Activated CD4-positive, alpha-beta T cell treated with anti-CD3 and anti-CD28 coated beads for 24 hours (primary cell): ENCODE measurements at regions not wholly inside any gene's neighbourhood (a gene's known extent, or its start where the extent isn't known, plus 50 kb on each side); places are given as distances from the start of the nearest gene placed in this dataset.
"Not testable (repeated sequence)": the region's sequence is repeated elsewhere in the genome, so short reads cannot be mapped to it uniquely, and the experiment has no call there.

Experiments
- DNase-seq, 2 donors: peaks; one replicate each; pipeline ENCODE4 v3.0.0-alpha.2; 2020; ENCODE audit warnings: low read depth in 2 of 2

DNA sequence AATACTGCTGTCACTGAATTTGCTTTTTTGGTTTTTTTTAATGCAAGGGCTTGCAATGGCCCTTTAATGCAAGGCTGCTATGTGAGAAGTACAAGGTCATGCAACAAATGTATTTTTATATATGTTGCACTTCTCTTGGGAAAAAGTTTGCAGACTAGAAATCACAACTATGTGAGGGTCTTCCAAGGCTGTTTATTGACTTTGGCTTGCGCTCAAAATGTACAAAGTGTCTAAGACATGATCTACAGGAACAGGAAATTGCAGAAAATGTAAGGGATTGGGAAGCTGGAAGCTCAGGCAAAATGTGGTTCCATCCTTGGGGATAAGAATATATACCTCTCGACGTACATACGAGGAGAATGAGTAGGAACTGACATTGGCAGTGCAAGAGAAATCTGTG, 92.2 kb upstream of the F13A1 start:
- no peak for DNase-seq

DNA sequence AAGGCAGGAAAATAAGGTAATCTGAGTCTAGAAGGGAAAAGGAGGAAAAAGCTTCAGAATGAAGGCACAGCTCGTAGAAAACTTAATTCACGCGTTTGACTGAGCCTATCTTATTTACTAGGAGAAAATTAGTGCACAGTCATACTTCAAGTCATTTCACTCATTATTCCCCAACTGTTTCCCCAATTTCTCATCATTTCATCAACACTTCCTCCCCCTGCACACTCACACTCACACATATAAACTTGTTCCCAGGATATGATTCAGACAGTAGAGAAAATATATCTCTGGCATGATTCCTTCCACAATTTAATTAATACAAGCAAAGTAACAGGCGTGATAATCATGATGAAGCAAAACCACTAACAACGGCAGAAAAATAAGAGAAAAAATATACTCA, 94.5 kb upstream of the F13A1 start:
- DNase-seq: no peak

DNA sequence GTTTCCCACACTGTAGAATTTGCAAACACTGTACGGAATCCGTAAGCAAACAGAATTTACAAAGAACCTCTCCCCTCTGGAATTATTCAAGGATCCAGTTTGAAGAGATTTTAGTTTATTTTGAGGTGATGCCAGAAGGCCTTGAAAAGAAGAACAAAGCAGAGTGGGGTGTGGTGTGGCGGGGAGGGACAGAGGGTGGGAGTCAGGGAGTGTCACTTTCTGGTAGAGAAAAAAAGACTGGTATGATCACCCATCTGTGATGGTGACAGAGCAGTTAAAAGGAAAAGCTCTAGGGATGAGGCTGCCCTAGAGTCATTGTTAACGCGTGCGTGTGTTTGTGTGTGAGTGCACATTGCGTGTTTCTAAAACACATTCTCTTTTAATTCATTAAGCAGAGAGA, 97.0 kb upstream of the F13A1 start:
- DNase-seq: no peak

DNA sequence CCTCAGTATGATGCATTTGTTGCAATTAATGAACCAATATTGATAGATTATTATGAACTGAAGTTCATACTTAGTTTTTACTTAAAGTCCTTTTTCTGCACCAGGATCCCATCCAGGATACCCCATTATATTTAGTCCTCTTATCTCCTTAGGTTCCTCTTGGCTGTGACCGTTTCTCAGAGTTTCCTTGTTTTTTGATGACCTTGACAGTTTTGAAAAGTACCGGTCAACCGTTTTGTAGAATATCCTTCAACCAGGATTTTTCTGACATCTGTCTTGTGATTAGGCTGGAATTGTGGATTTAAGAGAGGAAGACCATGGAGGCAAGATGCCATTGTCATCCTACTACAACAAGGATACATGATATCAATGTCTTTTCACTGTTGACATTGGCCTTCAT, 98.0 kb upstream of the F13A1 start:
- no peak for DNase-seq

DNA sequence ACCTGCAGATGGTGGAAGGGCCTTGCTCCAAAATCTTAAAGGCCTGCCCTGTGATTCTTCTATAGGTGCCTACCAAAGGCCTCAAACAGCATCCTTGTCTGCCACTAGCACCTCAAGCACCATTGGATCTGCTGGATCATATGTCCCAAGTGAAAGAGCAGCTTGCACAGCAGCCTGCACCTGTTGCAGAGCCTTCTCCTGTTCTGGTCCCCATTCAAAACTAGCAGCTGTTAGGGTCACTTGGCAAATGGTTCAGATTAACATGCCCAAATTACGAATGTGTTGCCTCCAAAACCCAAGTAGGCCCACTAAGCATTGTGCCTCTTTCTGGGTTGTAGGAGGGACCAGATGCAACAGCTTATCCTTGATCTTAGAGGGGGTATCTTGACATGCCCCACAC, 99.6 kb upstream of the F13A1 start:
- DNase-seq: no peak

DNA sequence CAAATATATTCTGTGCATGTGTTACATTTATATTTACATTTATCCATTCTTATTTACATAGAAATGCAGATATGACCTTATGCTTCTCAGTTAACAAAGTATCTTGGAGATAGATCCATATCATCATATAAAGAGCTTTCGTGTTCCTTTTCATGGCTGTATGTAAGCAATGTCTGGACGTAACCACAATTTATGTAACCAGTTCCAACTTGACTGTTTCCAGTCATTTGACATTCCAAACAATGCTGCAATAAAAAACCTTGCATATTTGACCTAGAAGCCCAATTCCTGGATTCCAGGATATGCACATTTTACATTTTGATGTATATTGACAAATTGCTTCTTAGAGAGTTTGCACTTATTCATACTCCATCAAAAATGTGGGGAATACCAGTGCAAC, 113.7 kb upstream of the F13A1 start:
- no peak for DNase-seq

DNA sequence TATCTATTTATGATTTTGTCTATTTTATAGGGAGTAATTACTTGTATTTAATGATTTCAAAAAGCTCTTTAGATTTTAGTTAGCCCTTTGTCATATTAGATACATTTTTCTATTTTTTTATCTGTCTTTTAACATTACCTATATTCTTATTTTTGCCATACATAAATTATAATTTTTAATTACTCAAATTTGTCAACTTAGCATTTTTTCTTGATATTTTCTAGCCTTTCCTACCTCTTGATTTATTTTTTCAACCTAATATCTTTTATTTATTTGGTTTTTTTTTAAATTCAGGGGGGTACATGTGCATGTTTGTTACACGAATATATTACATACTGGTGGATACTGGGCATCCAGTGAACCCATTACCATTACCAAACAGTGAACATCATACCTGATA, 114.3 kb upstream of the F13A1 start:
- DNase-seq: no peak

DNA sequence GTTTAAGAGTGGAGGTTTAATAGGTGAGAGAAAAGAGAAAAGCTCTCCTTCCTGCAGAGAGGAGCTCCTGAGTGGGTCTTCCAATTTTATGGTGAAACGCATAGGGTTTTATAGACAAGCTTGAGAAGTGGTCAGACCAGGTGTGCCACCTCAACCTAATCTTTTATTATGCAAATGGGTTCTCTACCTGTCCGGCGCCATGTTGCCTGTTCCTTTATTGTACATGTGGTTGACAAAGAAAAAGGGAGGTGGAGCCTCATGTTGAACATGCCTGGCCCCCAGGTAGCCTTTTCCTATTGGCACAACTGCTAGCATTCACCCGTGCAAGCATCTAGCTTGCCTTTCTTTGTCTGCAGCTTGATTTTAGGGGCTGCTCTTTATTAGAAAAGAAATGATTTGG, 115.9 kb upstream of the F13A1 start:
- no peak for DNase-seq

DNA sequence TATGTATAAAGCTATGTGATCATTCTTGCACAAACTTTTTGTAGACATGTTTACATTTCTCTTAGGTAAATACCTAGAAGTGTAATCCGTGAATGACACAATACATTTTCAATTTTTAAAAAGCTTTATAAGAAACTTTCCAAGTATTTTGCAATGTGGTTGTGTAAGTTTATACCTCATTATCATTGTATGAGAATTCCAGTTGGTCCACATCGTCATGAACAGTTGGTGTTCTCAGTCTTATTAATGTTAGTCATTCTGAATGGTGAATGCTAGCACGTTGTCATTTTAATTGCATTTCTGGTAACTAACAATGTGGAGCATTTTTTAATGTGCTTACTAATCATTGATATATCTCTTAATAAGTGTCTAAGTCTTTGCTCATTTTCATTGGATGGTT, 116.5 kb upstream of the F13A1 start:
- DNase-seq: no peak

DNA sequence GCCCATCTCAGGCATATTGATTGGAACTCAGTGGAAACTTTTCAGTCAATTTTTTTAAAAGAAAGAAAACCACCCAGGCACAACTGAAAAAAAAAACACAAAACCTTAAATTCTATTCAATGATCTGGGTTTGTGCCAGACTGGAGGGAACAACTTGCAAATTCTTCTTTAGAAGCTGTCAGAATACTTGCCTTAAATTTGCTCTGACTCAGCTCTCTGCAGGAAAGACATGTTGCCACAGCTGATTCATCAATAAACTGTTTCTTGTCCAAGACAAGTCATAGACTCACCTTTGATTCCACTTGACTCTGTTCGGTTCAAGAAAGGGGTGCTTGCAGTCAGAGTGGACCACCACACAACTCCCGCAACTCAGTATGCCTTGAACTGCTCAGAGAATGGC, 117.8 kb upstream of the F13A1 start:
- no peak for DNase-seq

DNA sequence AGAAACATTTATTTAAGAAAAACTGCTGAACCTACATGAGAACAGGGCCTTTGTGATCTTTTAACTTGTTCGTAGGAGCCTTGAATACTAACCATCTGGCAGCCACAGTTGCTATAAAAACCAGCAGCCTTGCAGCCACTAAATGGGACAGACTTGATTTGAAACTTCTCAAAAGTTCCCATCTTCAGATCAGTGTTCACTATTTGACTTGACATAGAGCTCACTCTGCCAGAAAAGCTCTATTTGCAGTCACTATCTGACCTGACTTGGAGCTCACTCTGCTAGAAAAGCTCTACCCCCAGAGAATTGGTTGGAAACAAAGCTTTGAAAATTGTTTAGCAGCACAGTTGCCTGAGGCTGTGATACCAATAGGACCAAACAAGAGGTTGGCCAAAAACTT, 119.3 kb upstream of the F13A1 start:
- DNase-seq: no peak

DNA sequence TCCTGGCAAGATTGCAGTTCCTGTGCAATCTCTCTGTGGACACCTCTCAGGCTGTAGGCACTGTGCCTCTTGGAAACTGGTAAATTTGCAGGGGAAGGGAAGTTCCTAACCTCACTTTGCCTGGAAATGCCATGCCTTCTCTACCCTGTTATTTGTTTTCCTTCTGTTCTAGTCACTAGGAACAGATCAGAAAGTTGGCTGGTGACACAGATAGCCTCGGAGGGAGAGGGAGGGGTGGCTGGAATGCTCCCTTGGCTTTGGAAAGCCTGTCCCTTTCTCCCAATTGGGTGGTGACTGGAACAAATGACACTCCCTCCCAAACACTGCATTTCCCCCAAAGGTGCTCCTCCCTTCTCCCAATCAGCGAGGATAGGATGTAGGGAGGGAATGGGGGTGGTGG, 131.5 kb upstream of the F13A1 start:
- no peak for DNase-seq

DNA sequence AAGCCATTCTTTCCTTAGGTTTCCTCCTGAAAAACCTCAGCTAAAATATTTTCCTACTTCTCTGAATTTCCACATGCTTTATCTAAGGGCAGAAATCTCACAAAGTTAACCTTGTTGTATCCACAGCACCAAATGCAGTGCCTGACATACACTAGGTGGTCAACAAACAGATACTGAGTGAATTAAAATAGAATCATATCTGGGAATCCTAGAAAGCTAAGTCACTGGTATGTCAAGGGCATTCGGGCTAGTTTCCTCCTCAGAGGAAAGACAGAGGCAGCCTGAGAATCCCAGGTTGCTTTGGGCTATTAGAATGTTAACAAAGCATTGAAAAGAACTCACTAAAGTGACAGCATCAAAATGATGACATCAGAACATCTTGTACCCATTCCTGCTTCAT, 132.7 kb upstream of the F13A1 start:
- DNase-seq: no peak

DNA sequence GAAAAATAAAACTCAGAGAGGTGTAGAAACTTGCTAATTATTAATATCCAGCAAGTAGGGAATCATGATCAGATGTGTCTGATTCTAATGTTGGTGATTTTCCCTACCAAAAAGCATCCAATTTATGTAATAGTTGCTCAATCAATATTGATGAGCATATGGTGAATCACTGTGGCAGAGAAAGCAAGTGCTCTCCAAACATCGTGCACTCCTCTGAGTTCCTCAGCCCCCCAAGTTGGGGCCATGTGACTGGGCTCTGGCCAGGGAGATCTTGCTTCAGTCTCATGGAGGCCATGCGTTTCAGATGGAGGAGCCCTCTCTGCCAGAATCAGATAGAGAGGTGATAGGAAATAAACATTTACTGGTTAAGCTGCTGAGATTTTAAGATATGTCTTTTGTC, 133.2 kb upstream of the LY86 start:
- DNase-seq: no peak

DNA sequence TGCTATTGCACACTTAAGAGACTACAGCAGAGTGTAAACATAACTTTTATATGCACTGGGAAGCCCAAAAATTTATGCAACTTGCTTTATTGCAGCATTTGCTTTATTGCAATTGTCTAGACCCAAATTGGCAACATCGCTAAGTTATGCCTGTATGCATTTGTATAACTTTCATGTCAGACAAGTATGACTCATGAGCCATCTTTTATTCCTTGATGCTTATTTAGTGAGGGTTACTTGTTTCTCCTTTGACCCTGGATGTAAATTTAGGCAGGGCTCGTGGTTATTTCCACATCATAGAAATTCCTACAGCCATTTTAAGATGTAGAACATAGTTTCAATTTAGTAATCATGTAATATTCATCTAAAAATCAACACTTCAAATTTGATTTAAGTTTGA, 130.3 kb upstream of the LY86 start:
- DNase-seq: no peak

DNA sequence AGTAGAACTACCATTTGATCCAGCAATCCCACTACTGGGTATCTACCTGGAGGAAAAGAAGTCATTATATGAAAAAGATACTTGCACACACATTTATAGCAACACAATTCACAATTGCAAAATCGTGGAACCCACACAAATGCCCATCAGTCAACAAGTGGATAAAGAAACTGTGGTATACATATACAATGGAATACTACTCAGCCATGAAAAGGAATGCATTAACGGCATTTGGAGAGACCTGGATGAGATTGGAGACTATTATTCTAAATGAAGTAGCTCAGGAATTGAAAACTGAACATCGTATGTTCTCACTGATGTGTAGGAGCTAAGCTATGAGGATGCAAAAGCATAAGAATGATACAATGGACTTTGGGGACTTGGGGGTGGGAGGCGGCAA, 128.6 kb upstream of the LY86 start:
- DNase-seq: not testable (repeated sequence)

DNA sequence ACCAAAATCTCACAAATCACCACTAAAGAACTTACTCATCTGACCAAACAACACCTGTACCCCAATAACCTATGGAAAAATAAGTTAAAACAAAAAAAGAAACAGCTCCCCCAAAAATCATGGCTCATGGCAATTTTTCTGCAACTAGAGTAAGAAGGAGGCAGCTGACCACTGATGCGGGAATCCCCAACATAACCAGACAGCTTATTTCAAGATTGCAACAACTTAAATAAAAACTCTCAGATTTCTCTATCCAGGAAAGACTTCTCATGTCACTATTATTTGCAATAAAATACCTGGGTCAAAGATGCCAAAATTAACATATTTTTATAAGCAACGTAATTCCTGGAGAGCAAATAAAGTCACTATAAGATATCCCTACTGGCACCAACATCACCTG, 128.1 kb upstream of the LY86 start:
- DNase-seq: no peak

DNA sequence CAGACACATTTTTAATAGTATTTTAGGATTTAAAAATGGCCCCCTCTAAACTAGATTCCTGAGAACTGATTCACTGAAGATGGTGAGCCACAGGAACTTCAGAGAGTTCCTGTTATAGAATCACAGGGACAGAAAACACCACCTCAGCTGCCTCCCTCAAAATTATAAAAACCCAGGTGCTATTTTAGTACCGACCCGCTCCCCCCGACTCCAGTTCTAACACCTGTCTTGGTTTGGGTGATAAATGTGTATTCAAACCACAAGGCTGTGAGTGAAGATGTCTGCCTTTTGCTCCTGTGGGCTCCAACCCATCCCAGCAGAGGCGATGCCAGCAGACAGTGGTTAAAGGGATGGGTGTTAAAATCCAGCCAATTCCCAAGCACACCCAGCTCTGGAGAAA, 127.4 kb upstream of the LY86 start:
- DNase-seq: no peak

DNA sequence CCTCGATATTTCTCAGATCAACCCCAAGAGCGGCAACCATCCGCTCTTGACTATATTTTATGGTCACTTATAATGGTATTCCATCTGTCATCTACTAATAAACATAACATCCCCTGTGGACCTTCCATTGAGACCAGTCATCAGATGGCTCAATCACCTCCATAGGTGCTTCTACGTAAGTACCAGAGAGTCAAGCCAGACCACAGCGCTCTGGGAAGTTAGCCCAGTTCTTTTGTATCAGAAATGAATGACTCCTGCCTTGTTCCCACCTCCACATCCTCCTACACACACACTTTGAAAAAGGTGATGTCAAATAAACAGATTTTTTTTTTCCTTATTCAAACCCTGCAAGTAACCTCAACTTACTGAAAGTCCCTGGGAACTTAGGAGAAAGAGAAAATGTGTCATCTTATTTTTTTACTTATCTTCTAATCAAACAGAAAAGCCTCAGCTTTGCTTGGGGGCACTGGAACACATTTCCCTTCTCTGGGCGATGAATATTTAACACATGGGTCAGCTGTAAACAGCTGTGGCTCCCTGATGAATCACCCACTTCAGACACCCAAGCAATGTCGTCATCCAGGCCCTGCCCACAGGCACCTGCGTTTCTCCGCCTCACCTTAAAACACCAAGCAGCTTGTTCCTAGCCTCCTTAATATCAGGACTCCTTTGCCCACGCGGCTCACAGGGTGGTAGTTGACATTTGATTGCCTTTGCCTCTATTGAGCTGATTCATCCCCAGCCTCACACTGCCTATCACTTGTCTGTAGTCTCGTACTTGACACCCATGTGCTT, 121.4 kb upstream of the LY86 start:
- no peak for DNase-seq

DNA sequence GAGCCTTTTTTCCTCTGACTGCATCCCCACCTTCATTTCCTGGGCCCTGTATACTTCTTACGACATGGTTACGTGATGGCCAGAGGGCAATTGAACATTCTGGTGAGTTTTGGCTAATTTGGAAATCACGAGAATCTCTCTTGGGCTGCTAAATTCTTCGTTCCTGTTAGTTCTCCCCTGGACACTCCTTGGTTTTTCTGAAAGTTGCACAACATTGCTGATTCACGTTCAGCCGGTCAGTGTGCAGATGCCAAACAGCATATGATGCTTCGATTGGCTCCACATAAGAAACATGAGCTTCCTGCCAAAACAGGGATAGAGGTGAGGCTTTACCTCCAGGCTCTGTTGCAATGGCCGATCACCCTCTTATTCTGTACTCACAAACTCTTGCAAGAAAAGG, 119.4 kb upstream of the LY86 start:
- DNase-seq: no peak

DNA sequence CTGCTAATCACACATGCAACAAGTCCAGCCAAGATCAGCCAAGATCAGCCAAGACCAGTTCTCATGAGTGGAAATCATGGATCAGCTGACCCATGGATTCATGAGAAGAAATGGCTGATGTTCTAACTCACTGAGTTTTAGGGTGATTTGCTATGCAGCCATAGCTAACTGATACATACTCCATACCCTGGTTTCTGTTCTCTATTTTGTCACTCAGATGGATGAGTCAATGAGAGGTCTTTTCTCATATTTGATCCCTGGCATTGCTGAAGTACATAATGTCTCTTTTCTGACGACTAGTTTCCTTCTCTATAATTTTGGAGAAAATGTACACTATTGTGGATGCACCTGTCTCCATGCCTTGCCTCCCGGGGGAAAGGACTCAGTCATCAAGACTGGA, 118.4 kb upstream of the LY86 start:
- DNase-seq: no peak

DNA sequence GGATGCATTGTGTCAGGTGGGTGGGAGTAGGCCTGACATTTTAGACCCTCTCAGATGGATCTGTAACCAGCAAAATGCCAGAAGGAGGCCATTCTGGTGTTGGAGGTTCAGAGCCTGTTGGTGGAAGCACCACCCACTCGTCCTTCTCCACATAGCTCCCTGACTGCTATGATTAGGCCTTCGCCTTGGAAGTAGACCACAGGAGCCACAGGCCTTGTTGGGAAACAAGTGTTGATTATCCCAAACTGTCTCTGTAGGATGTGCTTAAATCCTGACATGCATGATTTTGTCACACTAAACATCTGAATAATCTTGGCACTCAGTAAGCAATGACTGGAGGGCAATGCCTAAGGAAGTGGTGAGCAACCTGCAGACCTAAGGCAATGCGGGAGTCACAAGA, 117.2 kb upstream of the LY86 start:
- DNase-seq: no peak

DNA sequence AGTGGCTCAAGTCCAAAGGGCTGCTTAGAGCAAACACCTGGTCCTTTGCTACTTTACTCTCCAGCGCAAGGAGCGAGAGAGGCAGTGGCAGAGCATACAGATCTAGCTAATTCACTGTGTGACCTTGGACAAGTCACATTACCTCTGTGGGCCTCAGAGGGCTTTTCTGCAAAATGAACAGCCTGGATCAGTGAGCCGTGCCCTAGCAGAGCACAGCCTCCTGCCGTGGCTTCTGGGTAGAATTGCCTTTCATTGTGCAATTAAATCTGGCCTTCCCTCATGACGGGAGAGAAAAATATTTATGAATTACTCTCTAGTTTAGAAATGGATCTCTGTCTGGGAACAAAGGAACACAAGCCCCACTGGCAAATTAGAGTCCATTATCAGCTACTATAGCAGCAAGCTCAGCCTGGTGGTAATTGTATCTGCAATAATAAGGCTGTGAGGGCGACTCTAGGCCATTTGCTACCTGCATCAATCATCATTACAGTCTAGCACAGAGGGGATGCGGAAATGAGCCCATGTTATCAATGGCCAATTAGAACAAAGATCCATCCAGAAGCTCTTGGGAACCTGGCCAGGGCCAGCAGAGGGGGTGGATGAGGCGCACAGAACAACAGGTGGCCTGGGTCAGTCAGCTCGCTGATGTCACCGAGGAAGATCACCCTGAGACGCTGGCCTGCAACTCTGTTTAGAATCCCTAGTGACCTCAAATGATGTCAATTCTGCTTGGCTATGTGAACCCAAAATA, 114.2 kb upstream of the LY86 start:
- no peak for DNase-seq

DNA sequence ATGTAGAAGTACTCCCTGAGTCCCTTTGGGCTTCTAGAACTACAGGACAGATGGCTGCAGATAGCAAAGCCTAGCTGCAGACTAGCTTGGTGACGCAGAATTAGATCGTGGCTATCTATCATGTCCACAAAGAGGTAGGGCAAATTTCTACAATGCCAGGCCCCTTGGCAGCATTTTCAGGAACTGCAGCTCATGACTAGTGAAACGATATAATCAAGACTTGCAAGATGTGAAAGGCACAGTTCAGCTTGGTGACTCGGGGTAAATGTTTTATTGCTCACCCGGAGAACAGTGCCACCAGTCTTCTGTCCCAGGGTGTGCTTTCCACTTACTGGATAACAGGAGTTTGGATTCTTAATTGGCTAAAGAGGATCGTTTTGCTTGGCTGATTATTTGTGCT, 108.7 kb upstream of the LY86 start:
- no peak for DNase-seq
